COR-L47 (cell line): ENCODE measurements at regions not wholly inside any gene's neighbourhood (a gene's known extent, or its start where the extent isn't known, plus 50 kb on each side); places are given as distances from the start of the nearest gene placed in this dataset.

ENCODE experiments used
- DNase-seq: peaks from one replicate; lab custom pipeline; 2025; lab: John Stamatoyannopoulos, UW

DNA sequence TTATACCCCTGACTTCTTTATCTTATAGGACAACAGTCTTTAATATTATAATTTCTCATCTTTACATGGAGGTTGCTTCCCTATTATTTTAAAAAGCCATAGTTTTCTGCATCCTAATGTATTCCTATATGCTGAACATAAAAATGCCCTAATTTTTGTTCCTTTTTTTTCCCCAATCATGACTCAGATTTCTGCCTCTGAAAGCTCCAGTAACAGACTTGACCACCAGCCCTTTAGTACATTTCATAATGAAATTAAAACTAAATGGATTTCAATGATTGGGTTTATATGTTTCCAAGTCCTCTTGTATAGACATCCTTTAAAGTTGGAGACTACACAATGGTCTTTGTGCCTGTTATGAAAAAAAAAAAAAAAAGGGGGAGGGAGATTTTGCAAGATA lies 712.5 kb downstream of the DIAPH3 start:
- DNase-seq: no peak

DNA sequence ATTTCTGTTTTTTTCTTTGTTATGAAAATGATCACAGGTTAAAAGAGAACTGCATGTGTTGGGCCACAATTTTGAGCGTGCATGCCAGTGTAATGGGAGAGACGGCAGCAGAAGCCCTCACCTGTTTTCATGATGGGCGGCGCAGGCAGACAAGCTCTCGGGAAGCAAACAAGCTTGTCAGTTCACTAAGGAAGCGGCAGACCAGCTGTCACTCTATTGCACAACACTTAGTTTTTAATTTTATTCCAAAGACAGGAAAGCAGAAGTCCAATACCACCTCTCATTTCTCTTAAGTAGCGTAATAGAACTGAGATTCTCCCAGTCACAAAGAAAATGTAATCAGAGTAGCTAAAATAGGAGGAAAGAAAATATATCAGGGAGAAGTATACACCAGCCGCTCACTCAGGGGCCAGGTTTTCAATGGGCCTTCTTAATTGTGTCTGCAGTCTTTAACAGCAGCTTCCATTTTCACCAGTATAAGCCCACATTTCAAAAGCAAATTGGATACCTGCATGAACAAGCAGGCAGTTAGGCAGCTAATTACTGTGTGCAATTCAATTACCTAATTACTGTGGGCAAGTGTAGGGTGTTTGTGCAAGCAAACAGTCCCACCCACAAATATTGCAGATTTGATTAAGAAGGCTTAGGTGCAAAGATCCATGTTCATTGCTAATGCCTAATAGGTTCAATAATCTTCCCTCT lies 711.4 kb downstream of the DIAPH3 start:
- peak; percentile 85 for DNase-seq

DNA sequence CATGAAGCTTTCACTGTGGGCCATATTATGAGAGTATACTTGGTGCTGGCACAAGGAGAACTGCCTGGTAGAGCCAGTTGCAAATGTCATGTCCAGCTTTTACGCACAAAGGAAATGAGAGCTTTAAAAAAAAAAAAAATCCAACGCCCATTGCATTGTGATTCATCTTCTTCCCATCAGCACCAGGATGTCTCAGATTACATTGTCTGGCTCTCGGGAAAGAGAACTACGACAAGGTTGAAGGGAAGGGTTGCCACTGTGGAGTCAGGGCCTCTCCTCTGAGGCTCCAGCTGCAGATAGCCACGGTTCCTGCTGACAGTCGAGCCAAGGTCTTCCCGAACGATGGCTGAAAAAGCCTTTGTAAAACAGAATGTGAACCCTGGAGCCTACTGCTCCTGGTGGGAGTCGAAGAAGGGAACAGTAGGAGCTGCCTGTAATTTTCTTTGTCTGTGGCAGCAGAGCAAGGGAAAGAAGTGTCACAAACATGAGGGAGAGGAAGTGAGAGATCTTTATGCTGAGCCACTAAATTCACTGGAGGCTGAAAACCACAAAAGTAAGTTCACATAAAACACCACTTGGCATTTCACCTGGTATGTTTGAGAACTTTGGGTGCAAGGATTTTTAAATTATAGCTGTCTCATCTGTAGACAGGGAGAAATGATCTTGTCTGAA lies 704.7 kb downstream of the DIAPH3 start:
- DNase-seq: no peak

DNA sequence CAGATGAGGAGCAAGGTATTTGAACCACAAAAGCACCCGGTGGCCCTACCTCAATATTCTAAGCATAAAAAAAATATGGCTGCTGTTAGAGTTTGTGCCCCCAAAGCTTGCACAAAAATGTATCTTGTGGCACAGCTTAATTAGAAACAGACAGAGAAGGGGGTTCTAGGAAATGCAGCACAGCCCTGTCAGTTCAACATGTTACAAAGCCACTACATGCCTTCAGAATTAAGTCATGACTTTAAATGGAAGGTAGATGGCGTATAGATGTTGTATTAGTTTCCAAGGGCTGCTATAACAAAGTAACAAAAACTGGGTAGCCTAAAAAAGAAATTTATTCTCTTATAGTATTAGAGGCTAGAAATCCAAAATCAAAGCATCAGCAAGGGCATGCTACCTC lies 703.8 kb downstream of the DIAPH3 start:
- no peak for DNase-seq

DNA sequence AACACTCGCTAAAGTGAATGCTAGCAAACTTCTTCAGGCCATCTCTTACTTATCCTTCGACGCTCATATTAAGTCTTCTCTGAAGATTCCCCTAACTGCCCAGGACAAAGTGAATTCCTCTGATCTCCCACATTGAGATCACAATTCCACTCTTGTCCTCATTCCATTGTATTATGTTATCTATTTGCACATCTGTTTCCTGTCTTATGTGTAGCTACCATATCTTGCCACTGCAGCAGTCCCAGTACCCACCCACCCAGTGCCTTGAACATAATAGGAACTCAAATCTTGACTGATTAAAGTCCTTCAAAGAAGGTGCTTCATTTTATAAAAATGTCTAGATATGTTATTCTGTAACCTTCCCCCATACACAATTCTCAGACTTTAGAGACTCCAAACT lies 702.3 kb downstream of the DIAPH3 start:
- DNase-seq: no peak

DNA sequence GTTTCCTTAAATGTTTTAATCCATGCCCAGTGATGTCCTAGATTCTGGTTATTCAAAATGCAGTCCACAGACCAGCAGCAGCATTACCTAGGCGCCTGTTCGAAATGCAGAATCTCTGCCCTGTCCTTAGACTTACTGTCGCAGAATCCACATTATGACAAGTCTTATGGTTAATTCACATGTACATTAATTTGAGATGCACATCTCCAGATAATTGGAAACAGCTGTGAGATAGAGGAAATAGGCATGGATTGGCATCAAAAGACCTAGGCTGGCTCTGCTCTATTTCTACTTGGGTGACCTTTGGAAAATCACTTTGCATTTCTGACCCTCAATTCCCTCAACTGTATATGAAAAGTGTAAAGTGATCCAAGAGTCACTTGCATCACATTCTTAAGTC lies 700.7 kb downstream of the DIAPH3 start:
- DNase-seq: no peak

DNA sequence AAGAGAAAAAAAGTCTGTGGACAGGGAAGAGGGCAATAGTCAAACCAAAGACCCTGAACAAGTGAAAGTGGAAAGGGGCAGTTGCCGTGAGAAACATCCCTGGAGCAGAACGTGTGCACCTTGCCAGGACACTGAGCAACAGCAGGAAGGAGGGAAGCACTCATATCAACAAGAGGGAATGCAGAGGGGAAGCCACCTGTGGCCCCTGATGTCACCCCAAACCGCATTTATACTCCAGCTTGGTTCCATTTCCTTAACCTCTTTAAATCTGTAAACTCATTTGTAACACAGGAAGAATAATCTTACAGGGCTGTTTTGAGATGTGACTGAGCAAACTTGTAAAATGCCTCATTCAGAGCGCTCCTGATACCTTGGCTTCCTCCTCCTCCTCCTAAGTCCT lies 698.8 kb downstream of the DIAPH3 start:
- no peak for DNase-seq

DNA sequence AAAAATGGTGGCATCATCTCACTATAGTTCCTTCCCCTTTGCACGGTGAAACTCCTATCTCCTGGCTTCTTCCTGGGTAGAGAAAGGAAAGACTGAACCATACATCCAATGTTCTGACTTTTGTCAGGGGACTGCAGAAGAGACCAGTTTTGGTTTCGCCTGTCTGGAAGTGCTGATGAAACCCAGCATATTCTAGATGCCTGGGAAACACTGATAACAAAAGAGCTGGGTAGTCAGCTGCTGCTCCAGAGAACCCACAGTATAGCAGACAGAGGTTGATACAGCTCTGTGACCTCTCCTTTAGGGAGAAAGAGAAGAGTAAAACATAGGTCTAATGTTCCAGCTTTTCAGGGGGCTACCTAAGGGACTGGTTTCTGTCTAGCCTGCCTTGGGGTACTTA lies 695.3 kb downstream of the DIAPH3 start:
- no peak for DNase-seq

DNA sequence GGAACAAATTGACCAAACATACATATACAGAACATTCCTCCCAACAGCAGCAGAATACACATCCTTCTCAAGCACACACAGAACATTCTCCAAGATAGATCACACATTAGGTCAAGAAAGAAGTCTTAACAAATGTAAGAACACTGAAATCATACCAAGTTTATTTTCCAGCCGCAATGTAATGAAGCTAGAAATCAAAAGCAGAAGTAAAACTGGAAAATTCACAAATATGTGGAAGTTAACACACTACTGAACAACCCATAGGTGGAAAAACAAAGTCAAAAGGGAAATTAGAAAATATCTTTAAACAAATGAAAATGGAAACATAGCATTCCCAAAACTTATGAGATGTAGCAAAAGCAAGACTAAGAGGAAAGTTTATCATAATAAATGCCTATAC lies 692.6 kb downstream of the DIAPH3 start:
- no peak for DNase-seq

DNA sequence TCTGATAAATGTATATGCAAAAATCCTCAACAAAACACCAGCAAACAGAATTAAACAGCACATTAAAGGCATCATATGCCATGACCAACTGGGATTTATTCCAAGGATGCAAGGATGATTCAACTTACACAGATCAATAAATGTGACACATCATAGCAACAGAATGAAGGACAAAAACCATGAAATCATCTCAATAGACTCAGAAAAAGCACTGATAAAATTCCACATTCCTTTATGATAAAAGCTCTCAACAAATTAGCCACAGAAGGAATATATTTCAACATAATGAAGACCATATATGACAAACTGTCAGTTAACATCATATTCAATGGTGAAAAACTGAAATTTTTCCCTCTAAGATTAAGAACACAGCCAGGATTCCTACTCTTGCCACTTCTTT lies 691.6 kb downstream of the DIAPH3 start:
- no peak for DNase-seq

DNA sequence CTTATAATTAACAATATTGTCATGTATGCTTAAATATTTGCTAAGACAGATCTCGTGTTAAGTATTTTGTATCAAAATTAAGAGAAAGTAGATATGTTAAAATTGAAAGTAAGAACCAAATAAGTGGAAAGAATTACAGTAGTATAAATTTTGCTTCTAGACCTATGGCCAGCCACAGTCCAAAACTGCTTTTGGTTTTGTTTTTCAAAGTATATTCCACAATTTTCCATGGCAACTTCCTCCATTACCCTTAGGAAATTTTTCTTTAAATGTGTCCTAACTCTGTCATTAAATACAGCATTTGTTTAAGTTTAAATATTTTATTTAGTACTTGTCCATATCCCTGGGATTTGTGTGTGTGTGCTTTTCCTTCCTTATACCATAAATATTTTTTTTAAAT lies 689.0 kb downstream of the DIAPH3 start:
- DNase-seq: no peak

DNA sequence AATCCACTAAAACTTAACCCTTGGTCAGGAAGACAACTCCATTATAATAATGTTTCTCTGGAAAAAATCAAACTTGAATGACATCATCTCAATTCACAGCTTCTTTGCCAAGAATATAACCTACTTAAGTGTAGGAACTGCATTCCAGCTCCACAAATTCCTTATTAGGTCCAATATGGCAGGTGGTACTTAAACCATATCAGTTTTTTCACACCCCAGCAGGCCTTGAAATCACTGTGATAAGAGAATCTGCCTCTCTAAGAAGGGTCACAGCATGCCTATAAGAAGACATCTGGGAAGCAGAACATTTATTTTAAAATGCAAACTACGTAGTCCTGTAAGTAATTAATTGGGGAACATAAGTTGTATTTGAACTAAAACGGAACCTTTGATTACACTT lies 687.8 kb downstream of the DIAPH3 start:
- DNase-seq: no peak

DNA sequence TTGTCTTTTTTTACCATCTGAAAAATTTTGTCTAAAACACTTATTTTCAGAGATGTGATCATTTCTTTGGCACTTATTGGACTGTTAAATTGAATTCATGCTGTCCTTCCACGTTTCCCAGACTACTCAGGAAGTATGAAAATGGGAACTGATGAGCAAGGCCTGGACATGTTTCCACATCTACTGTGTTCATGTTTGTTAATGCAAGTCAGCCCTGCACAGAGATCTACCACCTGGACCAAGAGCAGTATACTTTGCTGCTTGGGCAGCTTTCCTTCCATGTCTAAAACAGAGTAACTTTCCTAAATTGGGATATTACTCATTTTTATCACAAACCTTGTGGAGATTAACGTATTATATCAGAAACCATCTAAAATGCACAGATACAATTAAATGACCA lies 687.4 kb downstream of the DIAPH3 start:
- no peak for DNase-seq

DNA sequence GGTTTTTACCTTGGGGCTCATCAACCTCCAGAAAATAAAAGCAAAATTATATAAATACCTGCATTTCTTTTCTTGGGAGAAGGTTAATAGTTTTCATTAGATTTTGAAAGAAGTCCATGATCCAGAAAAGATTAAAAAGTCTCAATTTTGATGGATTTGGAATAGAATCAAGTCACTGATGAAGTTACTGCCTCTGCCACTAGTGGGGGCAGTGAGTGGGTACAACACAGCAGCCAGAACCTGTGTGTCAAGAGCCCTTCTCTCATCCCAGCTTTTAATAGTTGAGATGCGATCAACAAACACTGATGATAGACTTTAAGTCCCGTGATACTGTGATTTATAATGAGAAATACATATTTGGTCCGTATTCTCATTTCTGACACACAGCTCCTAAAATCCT lies 686.7 kb downstream of the DIAPH3 start:
- DNase-seq: no peak

DNA sequence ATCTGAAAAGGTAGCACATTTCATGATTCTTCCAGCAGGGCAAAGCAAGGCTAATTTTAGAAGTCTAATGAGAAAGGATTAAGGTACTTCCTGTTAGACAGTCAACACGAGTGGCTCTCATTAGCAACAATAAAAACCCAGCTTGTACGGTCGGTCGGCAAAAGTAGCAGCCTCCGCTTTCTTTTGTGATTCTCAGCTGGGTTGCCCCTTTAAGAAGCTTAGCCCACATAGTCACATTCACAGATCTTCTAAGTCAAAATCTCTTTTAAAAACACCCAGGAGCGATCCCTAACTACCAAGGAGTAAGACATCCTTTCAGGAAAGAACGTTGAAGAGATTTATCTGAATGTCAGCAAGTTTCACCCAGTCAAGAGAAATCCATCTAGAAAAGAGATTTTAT lies 684.8 kb downstream of the DIAPH3 start:
- DNase-seq: no peak

DNA sequence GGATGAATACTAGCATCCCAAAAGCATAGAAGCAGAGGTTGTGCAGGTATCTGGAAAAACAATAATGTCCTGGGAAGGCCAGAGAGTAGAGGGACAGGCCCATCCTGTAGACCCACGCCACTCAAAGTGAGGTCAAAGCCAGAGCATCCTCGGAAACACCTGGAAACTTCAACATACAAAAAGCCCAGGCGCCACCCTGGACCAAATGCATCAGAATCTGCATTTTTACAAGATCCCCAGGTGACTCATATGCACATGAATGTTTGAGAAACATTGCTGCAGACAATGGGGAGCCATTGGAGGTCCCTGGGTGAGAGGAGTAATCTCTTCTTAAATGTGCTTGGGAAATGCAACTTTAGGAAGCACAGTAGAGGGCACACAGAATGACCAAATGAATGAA lies 684.1 kb downstream of the DIAPH3 start:
- no peak for DNase-seq

DNA sequence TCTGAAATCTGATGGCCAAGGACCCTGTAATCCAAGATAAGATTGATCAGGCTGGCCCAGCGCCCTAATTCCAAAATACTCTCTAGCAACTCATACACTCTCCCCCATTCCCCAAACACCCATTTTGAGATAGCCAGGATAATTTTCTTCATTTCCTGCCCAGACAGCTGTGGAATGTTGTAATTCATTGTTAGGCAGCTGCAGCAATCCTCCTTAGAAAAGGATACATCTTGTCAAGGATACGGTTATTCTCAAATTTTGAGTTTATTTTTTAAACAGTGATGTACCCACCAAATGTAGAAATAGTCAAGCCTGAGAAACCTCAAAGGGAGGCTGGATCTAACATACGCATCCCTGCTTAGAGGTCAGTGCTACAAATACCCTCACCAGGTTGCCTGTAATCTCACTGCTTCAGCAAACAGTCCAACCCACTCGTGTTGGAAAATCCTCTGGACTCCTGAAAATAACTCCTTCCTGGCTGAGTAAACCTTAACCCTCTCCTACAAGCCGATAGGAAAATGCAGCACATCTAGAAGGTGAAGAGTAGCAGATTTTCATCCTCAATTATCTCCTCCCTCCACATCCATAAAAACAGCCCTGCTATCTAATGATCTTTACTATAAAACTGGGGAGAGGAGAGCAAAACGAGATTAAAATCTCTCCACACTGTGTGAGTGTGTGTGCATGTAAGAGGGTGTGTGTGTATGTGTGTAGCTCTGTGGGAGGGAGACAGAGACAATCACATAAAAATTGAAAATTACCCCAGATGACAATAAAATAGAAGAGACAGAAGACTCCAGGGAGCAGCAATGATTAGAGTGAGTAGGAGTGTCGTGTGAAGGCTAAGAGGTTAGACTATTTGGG lies 683.1 kb downstream of the DIAPH3 start:
- no peak for DNase-seq

DNA sequence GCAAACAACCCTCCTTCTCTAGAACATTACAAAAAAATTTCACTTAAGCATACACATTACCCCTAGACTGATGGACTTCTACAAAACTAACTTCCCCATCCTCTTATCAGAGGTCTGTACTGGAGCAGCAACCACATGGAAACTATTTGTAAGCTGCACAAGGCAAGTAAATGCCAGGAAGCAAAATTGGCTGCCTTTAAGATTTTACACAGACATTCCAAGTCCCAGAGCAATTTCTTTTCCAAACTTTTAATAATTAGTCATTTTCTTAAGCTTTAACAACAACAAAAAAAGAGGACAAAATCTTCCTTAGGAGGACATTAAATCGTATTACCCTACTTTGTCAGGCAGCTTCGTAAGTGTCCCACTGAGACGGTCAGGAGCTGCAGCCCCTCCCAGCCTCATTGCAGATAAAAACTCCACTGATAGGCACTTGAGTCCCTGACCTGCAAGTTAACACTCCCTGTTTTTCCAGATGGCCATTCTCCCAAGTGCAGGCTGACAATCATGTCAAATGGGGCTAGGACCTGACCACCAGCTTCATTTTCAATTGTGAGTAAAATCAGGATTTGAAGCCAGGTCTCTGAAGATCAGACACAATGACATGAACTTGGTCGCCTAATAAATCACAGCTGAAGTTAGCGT lies 680.1 kb downstream of the DIAPH3 start:
- no peak for DNase-seq

DNA sequence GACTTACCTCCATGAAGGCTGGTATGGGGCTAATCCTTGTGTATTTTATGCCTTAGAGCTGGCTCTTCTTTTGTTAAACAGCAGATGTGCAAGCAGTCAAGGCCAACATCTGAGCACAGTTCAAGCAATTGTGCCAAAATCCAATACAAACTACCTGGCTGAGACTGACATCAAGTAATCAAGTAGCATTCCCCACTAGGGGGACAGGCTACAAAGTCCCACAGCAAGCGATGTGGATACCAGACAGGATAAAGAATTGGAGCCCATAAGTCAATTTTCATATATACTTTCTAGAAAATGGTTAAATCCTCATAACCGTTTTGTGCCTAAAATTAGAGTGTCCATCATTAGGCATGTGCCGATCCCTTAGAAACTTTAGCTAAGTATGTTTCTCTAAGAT lies 675.8 kb downstream of the DIAPH3 start:
- no peak for DNase-seq

DNA sequence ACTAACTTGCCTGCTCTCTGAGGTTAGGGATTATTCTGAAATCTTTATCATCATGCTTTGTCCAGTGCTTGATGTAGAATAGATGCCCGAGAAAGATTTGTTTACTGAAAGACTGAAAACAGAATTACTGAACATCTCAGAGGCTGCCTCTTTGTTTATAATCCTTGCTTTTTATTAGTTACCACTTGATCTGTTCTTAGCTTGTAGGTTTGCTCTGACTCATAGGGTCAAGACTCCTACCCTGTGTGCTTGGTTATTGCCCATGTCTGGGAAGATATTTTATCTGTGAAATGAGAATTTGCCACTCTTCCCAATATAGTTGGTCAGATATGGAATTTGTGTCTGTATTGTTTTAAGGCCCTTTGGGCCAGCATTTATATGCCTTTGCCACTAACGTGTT lies 675.3 kb downstream of the DIAPH3 start:
- DNase-seq: no peak

DNA sequence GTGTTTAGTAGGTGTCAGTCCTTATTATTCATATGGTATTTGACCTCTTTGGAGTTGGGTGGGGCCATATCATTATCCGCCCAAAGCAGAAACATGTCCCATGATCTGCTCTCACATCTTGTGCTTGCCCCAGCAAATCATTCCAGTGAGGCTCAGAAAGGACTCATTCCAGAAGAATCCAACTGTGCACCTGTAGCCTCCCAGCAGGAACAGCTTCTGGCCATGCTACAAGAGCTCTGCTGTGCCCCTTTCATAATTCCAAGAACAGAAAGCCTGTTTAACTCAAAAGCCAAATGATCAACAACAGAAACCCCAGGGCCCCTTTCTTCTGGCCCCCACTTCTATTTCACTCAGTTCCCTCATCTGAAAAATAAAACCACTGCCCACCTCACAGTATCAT lies 673.1 kb downstream of the DIAPH3 start:
- DNase-seq: no peak

DNA sequence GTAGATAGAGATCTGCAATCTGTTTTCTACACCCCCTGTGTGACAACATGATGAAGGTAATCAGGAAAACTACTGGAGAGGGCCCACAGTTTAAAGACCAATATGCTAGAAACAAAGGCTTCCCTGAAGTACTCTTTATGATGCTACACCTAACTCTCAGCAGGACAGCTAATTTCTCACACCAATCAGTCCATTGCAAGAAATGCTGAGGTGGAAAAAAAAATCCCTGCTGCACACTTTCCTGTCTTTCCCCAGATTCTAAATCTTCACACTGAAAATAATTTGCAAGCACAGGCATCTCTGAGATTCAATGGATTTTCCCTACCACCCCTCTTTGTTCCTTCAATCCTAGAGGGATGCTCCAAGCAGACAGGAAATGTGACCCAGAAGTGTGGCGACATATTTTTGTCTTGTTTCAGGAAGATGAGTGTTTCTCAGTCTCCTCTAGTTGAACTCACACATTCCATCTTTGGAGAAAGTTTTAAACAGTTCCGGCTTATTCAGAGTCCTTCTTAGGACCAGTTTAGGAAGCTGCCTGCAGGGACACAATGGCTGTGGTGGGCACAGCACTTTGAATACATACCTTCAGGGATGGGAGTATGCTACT lies 671.6 kb downstream of the DIAPH3 start:
- DNase-seq: no peak
